ENCODE measurements at regions not wholly inside any gene's neighbourhood (a gene's known extent, or its start where the extent isn't known, plus 50 kb on each side); places are given as distances from the start of the nearest gene placed in this dataset.
A peak's percentile ranks its signal among the peaks of the same experiment; 100 is the strongest.
"Not testable (repeated sequence)": the region's sequence is repeated elsewhere in the genome, so short reads cannot be mapped to it uniquely, and the experiment has no call there.

DNA sequence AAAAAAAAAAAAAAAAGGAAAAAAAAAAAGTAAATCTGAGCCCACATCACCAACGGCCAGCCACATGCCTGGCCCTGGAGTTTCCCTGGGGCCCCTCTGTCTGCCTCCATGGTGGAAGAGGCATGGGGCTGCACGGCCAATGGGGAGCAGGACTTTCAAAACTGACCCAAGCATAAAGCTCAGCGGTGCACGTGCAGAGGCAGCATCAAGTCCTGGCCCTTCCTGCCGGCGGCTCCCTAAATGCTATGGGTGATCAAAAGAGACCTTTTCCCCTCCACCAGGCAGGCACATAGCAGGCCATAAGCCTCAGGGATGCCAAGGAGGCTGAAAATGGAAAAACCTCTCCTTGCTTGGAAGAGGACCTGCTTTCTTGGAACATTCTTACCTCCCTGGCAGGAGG is 94.3 kb downstream of the OAT start:
- DNase-seq = no peak

DNA sequence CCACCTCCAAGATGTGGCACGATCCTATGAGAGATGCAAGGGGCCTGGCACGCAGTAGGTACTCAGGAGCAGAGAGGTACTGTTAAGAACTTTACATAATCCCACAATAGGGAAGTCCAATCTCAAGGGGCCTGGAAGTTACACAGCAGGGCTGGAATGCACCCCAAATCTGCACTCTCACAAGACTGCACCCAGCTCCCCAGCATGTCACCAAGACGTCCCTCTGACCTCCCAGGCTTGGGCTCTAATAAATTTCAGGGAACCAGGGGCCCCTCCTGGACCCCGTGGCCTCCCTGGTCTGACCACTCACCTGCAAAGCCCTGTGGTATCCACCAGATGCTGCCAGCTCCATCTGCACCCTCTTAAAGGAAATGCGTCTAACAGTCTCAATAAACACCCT is 94.9 kb downstream of the OAT start:
- no peak for DNase-seq

DNA sequence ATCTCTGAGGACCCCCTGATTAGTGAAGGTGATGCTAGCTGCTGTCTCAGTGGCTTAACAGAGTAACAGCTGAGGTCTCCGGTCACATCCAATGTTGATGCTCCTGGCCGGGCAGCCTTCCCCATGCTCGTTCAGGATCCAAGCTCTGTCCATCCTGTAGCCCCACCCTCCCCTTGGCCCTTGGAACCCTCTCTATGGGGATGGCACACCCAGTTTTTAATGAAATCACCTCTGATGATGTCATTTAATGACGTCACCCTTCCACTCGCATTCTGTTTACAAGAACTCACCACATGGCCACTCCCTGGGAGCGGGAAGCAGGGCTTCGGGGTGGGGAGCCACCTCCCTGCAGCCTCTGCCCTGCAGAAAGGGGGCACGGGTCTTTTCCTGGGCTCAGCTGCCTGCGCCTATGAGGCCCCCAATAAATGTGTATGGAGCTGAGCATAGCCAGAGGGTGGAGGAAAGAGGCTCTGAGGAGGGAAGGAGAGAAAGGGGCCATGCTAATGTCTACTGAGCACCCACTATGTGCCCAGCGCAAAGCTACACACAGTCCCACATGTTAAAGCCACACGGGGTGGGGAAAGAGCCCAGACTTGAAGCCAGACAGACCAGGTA is 95.5 kb downstream of the OAT start:
- peak; percentile 44 to 54 for DNase-seq

DNA sequence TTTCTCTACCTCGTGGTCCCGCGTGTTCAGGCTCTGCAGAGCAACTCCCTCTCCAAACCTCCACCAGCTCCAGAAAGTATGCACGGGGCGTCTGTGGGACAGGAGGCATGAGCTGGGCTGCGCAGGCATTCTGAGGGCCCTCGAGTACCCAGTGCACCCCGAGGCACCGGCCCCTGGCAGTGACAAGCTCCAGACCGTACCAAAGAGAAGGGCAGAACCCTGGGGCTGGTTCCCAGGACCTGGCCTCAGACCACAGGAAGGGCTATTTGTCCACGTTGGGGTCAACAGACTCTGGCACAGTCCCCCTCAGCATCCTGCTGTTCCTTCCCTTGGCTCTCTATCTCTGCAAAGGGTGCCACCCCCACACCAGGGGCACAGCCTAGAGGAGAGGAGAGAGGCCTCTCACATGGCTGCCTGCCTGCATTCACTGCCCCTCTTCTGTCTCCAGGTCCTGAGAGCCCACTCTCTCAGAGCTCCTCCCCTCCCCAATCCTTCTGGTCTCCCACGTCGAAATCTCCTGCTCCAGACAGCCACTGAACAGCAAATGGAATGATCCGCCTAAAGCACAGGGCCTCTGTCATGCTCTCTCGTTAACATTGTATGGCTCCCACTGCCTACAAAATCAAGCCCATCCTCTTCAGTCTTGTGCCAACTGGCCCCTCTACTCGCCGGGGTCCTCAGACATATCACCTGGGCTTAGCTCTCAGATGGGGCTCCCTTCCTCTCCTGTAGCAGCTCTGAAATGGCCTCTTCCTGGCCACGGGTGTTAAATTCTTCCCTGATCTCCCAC is 96.3 kb downstream of the OAT start:
- no peak for DNase-seq

DNA sequence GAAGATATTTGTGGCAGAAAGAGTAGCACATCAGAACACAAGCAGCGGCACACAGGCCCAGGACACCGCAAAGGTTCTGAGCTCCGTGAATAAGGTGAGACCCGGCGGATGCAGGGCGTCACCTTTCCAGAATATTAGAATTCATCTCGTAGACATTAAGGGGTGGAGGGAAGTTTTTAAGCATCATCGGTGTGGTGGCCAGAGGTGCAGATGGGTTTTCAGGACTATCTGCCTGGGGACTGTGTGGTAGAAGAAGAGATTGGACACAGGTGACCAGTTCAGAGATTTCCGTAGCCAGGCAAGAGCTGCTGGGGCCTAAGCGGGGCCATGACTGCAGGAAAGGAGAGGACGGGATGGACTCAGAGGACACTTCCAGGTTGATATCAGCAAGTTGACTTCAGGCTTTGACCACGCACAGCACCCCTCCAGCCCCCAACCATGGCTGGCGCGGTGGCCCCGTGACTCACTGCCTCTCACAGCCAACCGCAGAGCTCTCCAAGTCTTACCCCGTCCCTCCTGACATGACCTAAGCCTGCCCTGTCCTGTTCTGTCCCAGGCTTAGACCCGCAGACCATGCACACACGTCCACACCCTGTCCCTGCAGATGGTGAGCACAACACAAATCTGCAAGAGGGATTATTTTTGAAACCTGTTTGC is 97.2 kb downstream of the OAT start:
- no peak for DNase-seq

DNA sequence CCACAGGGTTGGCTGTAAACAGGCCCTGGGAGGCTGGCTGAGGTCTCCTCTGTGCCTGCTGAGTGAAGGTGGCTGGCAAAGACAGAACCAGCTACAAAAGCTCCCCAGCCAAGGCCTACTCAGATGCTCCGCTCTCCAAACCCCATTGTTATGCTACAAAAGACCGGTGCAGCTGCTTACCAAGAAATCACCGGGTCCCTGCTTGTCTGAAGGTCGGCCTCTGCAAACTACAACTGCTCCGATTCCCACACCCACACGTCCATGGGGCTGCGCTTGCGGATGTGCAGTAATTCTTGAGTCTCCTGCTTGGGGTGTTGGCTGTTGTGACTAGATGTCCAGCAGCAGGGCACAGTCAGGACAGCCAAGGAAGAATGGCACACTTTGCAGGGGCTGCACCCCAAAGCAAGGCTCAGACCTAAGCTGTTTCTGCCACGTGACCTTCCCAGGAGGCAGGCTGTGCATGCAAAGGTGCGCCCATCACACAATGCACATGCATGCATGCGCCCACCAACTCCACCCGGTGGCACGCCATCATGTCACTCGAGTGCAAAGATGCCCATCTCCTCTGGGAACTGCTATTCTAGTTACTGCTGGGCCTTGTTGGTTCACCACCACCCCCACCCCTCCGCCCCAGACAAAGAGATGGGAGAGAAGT is 97.8 kb downstream of the OAT start:
- no peak for DNase-seq

DNA sequence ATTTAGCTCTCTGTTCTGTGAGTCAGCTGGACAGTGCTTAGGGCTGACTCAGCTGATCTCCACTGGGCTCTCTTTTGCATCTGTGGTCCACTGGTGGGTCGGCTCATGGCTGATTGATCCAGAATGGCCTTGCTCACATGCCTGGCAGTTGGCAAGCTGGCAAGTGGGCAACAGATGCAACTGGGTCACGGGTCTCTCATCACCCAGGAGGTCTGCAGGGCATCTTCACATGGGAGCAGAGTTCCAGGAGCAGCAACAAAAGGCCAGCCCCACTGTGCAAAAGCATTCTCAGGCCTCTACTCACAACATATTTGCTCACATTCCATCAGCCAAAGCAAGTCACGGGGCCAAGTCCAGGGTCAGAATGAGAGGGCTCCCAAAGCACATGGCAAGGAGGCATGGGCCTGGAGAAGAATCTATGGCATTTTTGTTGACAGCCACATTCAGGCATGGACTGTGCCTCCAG is 98.8 kb downstream of the OAT start:
- no peak for DNase-seq

DNA sequence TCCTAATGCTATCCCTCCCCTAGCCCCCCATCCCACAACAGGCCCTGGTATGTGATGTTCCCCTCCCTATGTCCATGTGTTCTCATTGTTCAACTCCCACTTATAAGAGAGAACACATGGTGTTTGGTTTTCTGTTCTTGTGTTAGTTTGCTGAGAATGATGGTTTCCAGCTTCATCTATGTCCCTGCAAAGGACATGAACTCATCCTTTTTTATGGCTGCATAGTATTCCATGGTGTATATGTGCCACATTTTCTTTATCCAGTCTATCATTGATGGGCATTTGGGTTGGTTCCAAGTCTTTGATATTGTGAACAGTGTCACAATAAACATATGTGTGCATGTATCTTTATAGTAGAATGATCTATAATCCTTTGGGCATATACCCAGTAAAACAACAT is 99.2 kb downstream of the OAT start:
- DNase-seq = not testable (repeated sequence)

DNA sequence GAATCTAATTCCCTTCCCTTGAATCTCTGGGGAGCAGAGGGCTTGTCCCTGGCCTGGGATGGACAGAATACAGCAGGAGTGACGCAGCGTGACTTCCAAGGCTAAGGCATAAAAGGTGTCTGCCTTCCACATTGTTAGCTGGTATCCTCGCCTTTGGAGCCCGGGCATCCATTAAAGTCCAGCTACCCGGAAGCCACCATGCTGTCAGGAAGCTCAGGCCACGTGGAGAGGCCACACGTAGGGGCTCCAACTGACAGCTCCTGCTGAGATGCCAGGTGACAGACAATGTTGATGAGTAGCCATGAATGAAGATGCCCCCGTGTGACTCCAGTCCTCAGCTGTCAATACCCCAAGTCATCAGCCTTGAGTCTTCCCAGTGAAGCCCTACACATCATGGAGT is 99.9 kb downstream of the OAT start:
- no peak for DNase-seq

DNA sequence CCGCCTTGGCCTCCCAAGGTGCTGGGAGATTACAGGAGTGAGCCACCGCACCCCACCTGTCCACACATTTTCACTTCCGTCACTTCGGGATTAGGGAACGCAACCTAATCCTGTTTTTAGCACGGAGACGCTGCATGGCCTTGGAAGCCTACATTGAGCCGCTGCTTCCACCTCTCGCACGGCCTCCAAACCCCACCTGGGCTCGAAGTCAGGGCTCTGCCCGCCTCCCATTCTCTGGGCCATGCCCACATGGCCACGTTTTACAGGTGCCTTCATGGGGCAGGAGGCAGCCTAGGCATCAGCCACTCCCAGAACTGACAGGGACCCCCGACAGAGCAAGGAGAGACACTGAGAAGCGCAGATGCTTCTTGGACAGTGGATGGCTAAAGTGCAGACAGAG is 100.6 kb downstream of the OAT start:
- DNase-seq = no peak

DNA sequence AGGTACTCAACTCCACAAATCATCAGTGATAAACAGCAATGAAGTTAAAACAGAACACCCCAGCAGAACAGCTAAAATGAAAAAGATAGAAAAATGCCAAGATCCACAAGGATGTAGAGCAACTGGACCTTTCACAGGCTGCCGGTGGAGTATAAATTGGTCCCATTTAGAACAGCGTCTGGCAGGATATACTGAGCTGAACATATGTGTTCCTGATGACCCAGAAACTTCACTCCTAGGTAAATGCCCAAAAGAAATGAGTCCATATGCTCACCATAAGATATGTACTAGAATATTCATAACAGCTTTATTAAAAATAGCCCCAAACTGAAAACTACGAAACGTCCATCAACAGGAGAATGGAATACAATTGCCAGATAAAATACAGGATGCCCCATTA is 102.4 kb downstream of the OAT start:
- DNase-seq = no peak

DNA sequence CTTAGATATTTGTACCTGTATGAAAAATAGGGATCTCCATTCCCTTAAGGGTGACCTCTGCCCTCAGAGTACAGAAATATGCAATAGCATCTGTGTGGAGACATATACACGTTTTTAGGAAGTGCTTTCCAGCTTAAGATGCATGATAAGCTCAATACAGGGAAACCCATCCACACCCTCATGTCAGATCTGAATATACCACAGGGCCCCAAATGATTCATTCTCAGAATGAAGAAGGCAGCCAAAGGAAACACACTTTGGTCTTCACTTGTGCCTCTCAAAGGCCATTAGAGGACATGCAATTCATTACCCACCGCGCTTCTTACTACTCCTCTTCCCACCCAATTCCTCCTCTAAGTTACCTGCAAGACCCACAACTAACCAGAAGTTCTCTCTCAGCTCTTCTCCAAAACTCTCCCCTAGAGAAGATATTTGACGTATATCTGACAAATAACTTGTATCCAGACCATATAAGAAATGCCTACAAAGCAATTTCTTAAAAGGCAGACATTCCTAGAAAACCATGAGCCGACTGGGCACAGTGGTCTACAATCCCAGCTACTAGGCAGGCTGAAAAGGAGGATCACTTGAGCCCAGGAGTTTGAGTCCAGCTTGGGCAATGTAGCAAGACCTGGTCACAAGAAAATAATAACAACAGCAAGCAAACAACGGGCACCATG is 103.0 kb downstream of the OAT start:
- DNase-seq = peak; percentile 79 to 84

DNA sequence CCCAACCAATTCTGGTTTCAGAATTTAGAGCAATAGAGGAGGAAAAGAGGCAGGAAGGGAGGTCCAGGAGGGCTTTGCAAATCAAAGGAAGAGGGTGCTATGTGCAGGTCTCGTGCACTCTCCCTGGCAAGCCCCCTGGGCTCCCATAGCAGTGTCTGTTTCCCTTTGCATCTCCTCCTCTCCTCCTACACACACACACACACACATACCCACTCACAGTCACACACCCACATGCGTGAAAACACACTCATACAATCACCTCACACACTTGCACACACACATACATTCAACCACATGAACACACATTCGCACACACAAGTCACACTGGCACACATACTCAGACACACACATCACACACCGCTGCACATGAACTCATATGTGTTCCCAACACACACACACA is 105.3 kb downstream of the OAT start:
- no peak for DNase-seq

DNA sequence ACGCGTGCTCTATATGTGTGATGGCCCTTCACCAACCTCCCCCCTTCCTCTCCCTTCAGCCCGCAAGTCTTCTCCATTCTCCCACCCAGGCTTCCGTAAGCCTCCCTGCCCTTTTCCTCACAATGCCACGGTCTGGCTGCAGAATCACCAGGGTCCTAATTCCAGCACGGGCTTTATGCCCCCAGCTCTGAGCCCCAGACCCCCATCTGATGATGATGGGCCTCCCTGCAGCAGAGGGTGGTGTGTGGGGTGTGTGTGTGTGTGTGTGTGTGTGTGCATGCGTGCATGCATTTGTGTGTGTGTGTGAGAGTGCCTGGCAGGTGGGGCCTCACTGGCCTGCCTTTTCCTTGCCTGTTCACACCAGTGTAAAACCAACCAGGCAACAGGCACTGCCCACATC is 109.9 kb downstream of the OAT start:
- no peak for DNase-seq

DNA sequence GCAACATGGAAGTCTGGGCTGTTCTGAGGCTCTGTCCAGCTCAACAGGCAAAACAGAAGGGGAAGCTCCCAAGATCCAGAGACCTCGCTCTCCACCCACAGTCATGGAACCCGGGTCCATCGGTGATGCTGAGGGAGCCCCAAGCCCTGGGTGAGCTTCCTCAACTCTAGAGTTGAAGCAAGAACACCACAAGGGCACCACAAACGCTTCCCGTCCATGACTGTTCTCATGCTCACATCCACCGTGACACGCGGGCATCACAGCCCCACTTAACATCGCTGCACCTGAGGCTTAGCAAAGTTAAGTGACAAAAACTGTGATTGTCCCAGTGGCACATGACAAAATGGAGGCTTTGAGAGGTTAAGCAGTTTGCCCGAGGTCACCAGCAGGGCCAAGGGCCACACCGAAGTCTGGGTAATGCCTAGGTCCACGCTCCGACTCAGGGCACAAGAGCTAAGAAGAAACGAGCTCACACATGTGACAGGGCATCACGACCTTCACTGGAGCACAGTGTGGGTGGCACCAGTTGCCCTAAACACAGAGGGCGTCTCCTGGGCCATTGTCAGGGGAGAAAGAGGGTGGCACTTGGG is 110.6 kb downstream of the OAT start:
- peak in 1 of 2 donors; percentile 14 for DNase-seq

DNA sequence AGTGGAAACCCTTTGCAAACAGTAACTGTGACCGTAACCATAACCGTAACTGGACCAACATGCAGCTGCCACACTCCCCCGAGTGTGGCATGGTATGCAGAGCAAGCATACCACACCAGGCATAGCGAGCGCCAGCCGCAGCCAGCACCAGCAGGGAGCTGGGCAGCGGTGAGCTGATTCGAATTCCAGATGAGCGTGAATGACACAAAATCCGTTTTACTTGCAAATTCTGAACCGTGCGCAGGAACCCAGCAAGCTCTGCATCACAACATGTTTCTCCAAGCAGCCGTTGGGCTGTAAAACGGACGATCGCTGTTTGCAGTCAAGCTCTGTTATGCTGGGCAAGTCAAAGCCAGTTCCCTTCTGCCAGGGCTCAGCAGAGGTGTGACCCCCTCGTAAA is 111.1 kb downstream of the OAT start:
- DNase-seq = no peak

DNA sequence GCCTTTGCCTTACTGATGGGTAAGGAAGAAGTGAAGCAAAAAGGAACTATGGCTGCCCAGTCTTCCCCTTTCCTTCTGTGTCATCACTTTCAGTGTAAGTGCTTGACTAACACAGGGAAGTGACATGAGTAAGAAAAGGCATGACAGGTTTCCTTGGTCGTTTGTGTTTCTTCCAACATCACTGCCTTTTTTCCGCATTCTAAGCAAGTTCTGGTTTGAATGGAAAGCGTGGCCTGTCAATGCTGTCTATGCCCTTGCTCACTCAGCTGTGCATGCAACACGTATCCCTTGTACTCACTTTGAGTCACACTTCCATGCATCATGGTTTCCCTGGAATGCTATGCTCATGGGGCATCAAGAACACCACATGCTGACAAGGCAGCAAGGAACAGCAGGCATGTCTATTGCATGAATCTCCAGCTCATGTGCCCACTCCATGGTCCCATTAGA is 111.8 kb downstream of the OAT start:
- peak; percentile 93 to 96 for DNase-seq

DNA sequence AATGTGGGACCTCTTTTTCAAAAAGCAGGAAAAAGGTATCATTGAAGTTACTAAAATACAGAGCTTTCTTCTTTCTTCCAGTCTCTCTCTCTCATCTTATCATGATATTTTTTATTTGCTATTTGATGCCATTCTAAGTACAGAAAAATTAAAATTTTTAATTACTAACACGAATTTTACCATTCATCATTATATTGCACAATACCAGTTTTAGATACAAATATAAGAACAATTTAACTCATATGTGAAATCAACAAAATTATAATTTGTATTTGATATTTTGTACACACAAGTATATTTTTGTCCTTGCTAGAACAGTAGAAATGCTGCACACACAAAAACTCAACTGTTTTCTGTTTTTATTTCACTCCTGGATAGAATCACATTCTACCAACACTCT is 112.2 kb downstream of the OAT start:
- no peak for DNase-seq

DNA sequence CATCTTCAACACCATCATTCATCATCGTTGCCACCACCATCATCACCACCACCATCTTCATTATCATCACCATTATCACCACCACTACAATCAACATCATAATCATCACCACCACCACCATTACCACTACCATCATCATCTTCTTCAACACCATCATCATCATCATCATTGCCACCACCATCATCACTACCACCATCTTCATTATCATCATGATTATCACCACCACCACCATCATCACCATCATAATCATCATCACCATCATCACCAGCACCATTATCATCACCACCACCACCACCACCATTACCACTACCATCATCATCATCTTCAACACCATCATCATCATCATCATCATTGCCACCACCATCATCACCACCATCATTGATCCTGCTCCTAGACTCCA is 112.7 kb downstream of the OAT start:
- no peak for DNase-seq

DNA sequence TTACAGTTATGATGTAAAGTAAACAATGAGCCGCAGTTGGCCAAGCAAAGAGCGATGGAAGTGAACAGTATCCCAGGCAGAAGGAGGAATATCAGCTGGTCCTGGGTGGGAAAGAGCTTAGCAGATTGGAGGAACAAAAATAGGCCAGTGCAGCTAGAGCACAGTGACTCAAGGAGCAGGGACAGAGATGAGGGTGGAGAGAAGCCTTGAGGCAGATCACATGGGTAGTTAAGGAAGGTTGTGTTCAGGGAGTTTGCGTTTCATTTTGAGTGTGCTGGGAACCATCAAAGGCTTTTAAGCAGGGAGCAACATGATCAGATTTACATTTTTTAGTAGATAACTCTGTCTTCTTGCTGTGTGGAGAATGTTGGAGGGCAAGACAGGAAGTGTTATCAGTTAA is 113.6 kb downstream of the OAT start:
- DNase-seq = peak in 1 of 2 donors; percentile 49

DNA sequence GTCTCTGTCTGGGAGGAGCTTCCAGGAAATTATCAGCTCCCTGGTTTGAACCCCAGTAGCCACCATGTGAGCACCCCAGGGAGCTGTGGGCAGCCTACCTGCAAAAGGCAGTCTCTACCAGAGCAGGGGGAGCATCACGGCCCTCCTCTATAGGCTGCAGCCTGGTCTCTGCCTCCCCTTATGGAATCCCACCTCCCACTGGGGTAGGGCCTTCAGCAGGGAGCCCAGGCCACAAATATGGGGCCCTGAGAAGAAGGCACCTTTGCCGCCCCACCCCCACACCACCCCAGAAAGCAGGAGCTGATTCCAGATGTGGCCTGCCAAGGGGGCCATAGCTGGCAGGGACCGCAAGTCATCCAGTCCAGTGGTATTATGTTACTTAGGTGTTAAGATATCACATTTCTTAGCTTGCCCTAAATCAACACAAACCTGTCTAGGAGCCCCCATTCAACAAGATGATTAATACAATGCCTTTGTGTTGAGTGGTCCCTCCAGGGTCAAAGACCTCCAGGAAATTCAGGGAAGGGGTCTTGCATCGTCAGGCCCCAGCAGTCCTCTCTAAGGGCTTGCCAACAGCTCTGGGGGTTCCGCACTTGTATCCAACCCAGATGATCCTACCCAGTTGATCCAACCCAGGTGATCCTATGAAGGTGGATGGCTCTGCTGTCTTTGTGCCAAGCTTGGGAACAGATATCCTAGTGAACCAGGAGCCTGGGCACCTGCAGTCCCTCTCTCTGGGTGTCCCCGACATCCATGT is 114.9 kb downstream of the OAT start:
- DNase-seq = no peak

Measured in inflammatory macrophage (primary cell).